ENCODE measurements at regions not wholly inside any gene's neighbourhood (a gene's known extent, or its start where the extent isn't known, plus 50 kb on each side); places are given as distances from the start of the nearest gene placed in this dataset.
"Not testable (repeated sequence)": the region's sequence is repeated elsewhere in the genome, so short reads cannot be mapped to it uniquely, and the experiment has no call there.

DNA sequence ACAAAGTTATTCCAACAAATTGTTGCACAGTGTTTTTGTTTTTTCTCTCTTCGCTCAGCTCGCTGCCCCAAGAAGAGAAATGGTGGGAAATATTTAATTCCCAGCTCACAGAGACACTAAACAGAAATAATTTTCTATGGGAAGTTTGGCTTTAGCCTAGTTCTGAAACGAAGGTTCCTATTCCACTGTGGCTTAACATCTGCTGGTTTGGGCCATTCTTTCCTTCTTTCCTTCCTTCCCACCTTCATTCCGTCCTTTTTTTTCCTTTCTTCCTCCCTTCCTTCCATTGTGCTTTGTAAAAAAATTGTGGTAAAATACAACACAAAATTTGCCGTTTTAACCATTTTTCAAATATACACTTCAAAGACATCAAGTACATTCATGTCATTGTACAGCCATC, 393.5 kb upstream of the SOX9 start:
- DNase-seq (ENCODE audit: low read depth) = no peak
- H3K4me3 ChIP-seq (ENCODE audit: low read depth, low read length) = no peak overlapping the region

DNA sequence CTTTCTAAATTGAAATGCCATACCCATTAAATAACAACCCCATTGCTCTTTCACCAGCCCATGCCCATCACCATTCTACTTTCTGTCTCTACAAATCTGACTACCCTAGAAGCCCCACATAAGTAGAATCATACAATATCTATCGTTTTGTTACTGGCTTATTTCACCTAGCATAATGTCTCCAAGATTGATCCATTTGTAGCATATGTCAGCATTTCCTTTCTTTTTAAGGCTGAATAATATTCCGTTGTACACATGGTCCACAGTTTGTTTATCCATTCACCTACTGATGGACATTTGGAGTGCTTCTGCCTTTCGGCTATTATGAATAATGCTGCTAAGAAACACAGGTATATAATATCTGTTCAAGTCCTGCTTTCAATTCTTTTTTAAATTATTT, 393.1 kb upstream of the SOX9 start:
- no peak for DNase-seq (ENCODE audit: low read depth)
- no peak overlapping the region for H3K4me3 ChIP-seq (ENCODE audit: low read depth, low read length)

DNA sequence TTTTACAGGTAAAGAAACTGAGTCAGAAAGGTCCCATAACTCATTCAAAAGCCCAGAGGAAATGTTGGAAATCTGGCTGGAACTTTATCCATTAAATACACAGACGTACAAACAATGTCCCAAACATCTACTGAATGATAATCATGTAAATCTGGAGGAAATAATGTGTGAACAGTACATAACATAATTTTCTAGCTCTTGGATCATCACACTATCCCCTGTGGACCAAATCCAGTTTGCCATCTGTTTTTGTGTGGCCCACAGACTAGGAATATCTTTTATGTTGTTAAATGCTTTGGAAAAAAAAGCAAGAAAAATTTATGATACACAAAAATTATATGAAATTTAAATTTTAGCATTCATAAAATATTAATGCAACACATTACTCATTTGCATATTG, 389.9 kb upstream of the SOX9 start:
- DNase-seq (ENCODE audit: low read depth) = no peak
- H3K4me3 ChIP-seq (ENCODE audit: low read depth, low read length) = no peak overlapping the region

DNA sequence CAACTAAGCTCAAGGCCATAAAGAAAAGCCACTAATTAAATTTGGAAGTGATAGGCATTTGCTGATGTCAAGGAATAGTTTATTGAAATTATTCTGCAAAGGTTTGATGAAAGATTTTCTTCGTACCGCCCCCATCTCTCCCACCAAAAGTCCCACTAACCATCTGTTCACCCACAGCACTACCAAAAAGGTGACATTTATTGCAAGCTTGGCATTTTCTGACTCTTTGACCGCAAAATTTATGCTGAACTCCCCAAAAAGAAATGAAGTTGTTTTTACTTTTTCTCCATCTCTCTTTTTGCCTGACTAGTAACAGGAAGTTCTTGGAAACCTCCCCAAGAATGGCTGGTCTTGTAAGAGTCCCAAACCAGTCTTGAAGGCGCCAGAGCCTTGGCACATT, 384.9 kb upstream of the SOX9 start:
- no peak for DNase-seq (ENCODE audit: low read depth)
- no peak overlapping the region for H3K4me3 ChIP-seq (ENCODE audit: low read depth, low read length)

DNA sequence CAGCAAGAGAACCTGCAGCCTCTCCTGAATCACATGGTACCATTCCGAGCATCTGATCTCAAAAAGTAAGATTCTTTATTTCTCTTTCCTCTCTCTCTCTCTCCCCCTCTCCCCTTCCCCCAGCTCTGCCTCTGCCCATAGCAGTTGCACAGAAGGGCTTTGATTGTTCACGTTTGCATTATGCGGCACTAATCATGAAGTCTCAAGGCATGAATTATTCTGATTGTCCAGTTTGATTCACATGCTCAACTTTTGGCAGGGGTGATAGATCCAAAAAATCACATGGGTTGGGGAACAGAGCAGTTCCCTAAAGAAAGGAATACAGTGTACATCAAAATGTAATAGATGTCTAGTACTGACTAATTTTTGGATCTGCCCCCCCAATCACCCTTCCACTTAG, 380.0 kb upstream of the SOX9 start:
- DNase-seq (ENCODE audit: low read depth) = no peak
- H3K4me3 ChIP-seq (ENCODE audit: low read depth, low read length) = no peak overlapping the region

DNA sequence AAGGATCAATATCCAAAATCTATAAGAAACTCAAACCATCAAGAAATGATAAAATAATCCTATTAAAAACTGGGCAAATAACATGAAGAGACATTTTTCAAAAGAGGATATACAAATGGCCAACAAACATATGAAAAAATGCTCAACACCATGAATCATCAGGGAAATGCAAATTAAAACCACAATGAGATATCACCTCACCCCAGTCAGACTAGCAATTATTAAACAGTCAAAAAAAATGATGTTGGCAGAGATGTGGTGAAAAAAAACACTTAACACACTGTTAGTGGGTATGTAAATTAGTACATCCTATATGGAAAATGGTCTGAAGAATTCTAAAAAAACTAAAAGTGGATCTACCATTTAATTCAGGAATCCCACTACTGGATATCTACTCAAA, 379.0 kb upstream of the SOX9 start:
- H3K4me3 ChIP-seq (ENCODE audit: low read depth, low read length) = no peak overlapping the region
- no peak for DNase-seq (ENCODE audit: low read depth)

DNA sequence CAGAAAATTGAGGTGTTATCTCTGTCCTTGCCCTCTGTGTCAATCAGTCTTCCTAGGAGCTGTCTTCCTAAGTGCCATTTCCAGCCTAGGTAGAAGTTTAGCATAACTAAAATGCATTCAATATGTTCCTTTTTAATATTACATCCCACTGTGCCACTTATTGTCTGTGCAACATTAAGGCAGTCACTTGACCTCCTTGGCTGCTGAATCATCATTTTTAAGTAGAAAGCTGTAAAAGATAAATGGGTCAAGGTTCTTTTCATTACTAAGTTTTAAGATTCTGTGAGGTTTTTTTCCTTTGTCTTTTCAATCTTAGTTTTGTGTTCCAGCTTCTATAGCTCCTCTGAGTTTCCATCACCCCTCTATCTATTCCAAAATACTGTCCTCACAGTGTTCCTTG, 371.9 kb upstream of the SOX9 start:
- no peak for DNase-seq (ENCODE audit: low read depth)
- H3K4me3 ChIP-seq (ENCODE audit: low read depth, low read length) = no peak overlapping the region

DNA sequence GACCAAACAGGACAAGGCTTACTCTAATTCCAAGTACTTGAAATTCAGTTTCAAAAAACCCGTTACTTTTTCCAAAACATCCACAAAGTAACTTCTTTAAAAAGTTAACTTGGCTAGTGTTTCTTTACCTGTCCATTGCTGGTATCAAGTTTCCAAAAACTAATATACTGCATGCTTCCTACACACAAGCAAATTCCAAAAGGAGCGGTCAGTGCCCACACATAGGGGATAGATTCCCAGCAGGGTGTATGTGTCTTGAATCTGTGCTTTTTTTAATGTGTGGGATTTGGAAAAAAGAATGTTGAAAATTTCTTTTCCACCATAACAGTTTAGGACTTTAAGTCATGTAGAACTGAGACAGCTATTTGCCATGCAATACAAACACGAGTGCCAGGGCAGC, 367.8 kb upstream of the SOX9 start:
- DNase-seq (ENCODE audit: low read depth) = no peak
- H3K4me3 ChIP-seq (ENCODE audit: low read depth, low read length) = no peak overlapping the region

DNA sequence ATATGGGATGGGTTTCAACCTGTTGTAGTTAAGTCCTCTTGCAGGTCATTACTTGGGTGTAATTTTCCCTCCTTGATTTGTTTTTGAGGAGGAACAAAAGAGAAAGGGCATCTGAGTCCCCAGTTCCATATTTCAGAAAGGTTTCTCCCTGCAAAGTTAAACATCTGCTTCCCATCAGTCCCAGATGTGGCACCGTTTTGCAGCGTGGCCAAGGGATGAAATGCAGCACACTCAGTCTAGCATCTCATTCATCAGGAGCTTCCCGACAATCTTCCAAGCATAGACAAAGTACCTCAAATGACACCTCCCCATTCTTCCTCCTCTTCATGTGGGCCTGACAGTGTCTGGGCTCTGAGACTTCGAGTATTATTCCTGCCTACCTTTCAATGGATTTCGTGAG, 363.7 kb upstream of the SOX9 start:
- no peak for DNase-seq (ENCODE audit: low read depth)

DNA sequence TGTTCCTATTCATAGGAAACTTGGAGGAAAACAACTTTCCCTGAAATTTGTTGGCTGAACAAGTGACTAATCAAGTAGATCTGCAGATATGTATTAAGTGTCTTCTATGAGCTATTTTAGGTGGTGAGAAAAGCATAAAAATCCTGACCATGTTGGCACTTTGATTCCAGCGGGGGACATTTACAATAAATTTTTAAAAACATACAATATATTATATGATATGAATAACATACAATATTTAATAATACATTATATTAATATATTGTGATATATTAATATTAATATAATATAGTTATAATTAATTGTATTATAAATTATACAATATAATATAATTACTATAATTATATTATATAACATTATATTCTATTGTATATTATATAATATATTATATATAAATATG, 362.9 kb upstream of the SOX9 start:
- DNase-seq (ENCODE audit: low read depth) = no peak
- H3K4me3 ChIP-seq (ENCODE audit: low read depth, low read length) = no peak overlapping the region

More for the DNA sequence above, 363.7 kb upstream of the SOX9 start:
- no peak overlapping the region for H3K4me3 ChIP-seq (ENCODE audit: low read depth, low read length)

DNA sequence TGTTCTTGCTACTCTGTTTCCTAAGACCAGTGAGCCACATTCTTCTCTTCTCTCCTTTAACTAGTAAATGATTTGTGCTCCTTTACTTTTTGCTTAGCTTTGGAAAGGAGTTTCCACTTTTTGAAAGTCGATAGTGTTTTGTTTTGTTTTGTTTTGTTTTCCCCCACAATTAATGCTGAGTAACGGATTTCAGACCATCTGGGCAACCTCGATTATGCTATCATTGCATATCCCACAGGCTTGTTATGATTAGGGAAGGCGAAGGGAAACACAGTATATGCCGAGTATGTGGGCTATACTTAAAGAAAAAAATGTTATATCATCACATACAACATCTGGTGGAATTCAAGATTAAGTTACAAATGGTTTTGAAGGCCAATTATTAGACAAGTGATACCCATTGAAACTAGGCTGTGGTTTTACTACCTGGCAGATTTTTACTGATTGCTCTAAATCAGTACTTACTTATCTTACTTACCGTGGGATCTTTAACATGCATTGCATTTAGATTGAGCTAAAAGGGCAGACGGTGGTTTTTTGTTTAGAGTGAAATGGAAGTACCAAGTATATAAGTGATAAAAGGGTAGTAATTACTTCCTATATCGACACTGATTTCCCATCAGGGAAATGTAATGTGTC, 361.3 kb upstream of the SOX9 start:
- no peak overlapping the region for H3K4me3 ChIP-seq (ENCODE audit: low read depth, low read length)
- DNase-seq (ENCODE audit: low read depth) = no peak

DNA sequence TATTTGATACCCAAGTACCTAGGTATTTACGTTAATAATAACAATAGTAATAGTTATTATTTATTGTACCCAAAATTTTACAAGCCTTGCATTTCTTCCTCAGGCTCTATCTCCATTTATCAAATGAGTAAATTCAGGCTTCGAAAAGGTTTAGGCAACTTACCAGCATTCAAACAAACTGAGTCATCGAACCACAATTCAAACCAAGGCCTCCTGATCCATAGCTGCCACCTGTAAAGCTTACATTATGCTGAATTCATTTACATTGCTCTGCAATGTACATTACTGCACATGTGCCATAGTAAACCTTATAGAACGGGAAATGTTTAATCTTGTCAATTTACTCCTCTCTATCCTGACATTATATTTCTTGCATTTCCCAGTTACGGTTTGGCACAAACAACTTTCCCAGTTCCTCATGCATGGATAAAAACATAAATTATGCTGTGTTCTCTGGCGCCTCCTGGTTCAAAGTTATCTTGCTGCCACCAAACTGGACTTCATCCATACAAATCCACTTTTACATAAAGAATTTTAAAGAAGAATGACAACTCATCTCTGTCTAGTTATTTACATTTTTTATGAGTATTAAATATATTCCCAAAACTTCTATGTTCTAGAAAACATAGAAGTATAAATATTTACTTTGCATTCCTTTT, 360.6 kb upstream of the SOX9 start:
- H3K4me3 ChIP-seq (ENCODE audit: low read depth, low read length) = no peak overlapping the region
- DNase-seq (ENCODE audit: low read depth) = peak; percentile 8

DNA sequence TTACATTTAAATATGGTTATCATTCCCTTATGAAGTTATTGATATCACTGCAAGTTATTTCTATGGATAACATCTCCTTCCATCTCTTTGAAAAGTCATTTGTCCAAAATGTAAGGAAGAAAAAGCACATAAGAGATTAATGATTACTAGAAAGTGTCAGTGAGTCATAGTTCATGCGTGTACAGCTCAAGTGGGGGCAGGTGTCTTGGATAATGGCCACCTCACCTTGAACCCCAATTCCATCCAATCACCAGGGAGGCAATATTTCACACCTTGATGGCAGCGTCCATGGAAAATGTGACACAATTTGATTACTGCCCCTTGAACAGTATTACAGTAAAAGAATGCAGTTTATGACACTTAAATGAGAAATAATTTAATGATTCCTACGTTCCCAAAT, 358.3 kb upstream of the SOX9 start:
- no peak for DNase-seq (ENCODE audit: low read depth)
- no peak overlapping the region for H3K4me3 ChIP-seq (ENCODE audit: low read depth, low read length)

DNA sequence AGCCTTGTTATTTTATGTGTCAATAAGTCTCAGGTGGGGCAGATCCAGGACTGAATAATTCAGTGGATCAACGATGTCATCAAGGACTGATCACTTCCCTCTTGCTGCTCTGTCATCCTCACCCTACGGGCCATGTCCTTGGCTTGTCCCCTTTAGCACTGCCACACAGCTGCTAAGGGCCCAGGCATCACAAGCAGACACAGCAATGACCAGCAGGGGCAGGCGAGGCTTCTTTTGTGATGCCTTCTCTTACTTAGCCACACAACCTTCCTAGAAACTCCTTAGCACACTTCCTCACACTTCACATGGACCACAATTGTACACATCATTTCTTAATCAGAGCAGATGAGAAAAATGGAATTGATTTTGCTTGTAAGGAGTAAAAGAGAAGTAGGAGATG, 356.3 kb upstream of the SOX9 start:
- no peak for DNase-seq (ENCODE audit: low read depth)
- H3K4me3 ChIP-seq (ENCODE audit: low read depth, low read length) = no peak overlapping the region

DNA sequence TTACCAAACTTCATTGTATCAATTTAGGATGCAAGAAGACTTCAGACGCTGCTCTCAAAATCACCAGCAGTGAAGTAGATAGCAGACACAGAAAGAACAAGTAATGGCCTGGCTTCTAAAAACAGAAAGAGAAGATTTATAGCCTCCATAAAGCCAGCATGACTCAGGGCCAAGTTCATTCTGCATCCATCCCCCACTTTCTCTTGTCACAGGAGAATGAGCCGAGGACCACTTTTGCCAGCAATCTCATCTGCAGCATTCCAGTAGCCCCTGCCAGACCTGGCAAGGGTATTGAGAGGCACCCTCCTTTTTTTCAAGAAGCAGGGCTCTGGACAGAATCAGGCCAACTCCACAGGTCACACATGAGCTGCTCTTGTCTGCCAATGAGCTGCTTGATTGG, 355.4 kb upstream of the SOX9 start:
- peak; percentile 25 for DNase-seq (ENCODE audit: low read depth)
- no peak overlapping the region for H3K4me3 ChIP-seq (ENCODE audit: low read depth, low read length)

DNA sequence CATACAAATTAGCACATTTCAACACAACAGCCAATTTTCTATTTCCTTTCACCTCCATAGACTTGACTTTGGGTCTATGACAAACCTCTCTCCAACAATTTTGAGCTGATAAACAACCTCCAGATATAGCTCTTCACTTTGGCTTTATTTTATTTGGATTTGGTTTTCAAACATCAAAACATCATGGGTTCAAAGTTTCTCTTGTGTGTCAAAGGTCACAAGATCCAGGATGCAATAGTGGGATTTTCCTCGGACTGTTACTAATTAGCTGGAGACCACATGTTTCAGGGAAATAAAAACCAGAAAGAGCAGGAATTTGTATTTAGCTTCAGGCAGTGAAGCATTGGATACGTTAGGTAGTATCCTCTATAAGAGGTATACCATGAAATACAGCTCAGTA, 351.0 kb upstream of the SOX9 start:
- no peak overlapping the region for H3K4me3 ChIP-seq (ENCODE audit: low read depth, low read length)
- no peak for DNase-seq (ENCODE audit: low read depth)

DNA sequence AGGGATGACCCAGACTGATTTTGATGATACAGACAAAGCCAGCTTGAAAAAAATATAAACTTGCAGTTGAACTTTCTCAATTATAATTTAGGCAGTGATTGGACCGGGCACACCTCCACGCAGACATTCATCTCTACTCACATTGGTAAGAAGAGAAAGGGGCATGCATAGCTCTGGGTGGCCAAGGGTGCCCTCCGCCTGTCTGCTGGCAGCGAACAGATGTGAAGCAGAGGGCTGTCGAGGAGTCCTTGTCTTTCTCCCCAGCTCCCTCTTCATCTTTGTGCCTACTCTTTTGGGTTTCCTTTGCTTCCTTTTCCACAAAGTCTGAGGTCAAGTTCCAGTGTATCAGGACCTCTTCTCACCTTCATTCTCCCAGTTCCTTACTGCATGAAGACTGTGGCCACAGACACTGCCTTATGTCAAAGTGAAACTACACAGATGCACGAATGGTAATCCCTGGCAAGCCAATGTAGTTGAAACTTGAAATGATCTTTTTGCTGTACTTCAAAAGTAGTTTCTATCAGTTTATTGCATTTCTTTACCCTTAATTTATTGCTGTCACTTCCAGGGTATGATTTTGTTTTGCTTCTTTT, 343.7 kb upstream of the SOX9 start:
- DNase-seq (ENCODE audit: low read depth) = no peak
- no peak overlapping the region for H3K4me3 ChIP-seq (ENCODE audit: low read depth, low read length)

DNA sequence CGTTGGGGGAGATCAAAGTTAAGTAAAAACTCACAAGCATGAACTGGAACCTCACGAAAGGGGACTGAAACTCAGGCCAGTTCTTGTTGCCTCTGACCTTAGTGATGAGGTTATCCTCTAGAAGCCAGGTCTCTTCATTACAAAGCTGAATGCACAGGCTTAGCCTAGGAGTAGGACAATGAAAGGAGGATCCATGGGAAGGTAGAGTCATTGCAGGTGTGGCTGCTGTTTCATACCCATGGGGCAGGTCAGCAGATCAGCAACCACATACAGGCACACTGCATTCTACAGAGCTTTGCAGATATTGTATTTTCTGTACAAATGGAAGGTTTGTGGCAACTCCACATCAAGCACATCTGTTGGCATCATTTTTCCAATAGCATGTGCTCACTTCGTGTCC, 341.3 kb upstream of the SOX9 start:
- H3K4me3 ChIP-seq (ENCODE audit: low read depth, low read length) = no peak overlapping the region
- DNase-seq (ENCODE audit: low read depth) = no peak

DNA sequence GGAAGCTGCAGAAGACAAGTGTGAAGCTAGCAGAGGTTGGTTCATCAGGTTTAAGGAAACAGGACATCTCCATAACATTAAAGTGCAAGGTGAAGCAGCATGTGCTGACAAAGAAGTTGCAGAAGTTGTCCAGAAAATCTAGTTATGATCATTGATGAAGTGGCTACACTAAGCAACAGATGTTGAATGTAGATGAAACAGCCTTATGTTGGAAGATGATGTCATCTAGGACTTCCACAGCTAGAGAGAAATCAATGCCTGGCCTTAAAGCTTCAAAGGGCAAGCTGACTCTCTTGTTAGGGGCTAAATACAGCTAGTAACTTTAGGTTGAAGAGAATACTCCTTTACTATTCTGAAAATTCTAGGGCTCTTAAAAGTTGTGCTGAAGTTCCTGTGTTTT, 340.2 kb upstream of the SOX9 start:
- DNase-seq (ENCODE audit: low read depth) = no peak
- H3K4me3 ChIP-seq (ENCODE audit: low read depth, low read length) = no peak overlapping the region

DNA sequence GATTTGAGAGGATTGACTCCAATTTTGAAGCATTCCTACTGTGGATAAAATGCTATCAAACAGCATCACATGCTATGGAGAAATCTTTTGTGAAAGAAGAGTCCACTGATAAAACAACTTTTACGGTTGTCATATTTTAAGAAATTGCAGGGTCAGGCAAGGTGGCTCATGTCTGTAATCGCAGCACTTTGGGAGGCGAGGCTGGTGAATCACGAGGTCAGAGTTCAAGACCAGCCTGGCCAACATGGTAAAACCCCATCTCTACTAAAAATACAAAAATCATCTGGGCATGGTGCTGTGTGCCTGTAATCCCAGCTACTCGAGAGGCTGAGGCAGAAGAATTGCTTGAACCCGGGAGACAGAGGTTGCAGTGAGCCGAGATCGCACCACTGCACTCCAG, 338.8 kb upstream of the SOX9 start:
- H3K4me3 ChIP-seq (ENCODE audit: low read depth, low read length); DNase-seq (ENCODE audit: low read depth): not testable (repeated sequence)

DNA sequence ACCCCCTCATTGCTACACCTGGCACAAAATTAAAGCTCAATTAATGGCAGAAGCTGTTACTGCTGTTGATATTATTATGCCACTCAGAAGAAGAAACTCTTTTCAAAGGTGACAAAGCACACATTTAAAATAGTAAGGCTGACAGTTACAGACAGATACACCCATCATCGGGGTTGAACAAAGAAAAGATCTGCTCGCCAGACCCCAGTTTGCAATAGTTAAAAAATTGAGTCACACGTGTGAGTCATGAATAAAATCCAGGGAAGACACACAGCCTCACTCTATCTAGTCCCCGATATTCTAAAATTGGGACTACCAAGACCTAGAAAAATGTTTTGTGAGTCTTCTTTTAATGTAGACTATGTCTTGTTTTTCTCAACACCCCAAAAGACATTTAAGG, 330.0 kb upstream of the SOX9 start:
- H3K4me3 ChIP-seq (ENCODE audit: low read depth, low read length) = no peak overlapping the region
- no peak for DNase-seq (ENCODE audit: low read depth)

Measured in skeletal muscle cell (primary cell).